GM12891 (cell line): ENCODE measurements at regions not wholly inside any gene's neighbourhood (a gene's known extent, or its start where the extent isn't known, plus 50 kb on each side); places are given as distances from the start of the nearest gene placed in this dataset.

Experiments
- POLR2A ChIP-seq: IDR thresholded peaks from 2 replicates; pipeline ENCODE4 v1.6.1; 2011; ENCODE audit warnings: low read depth, low read length, control low read depth
- POLR2AphosphoS5 ChIP-seq: IDR thresholded peaks from 2 replicates; pipeline ENCODE4 v1.6.1; 2011; ENCODE audit warnings: low read depth, low read length, control low read depth
- POU2F2 ChIP-seq: IDR thresholded peaks from 2 replicates; pipeline ENCODE4 v1.6.1; 2011; ENCODE audit warnings: low read depth, mild to moderate bottlenecking, control low read depth, low read length, moderate library complexity
- TAF1 ChIP-seq: IDR thresholded peaks from 2 replicates; pipeline ENCODE4 v1.6.1; 2011; ENCODE audit warnings: low read depth, low read length, control low read depth

GRCh38 chr17:72191356-72191755, 70.5 kb downstream of the SOX9 start:
- TF ChIP-seq POLR2A (no peak), POU2F2 (no peak), POLR2AphosphoS5 (no peak), TAF1 (no peak)
